Heart left ventricle (tissue), 13 donors: ENCODE measurements at regions not wholly inside any gene's neighbourhood (a gene's known extent, or its start where the extent isn't known, plus 50 kb on each side); places are given as distances from the start of the nearest gene placed in this dataset.

Experiments
- CTCF ChIP-seq, 12 donors: fragments of 200-600 bp; sonication (generic) in 4 of 12; IDR thresholded peaks; one replicate each; pipeline versions ENCODE4 v1.5.0 to v1.8.0; 2018 to 2022; ENCODE audit warnings: antibody characterized with exemption in 12 of 12, mild to moderate bottlenecking in 5 of 12
- POLR2A ChIP-seq, 2 donors: fragments of 450-650 bp; IDR thresholded peaks; one replicate each; pipeline ENCODE4 v1.6.1; 2017; ENCODE audit warnings: antibody characterized with exemption in 2 of 2, mild to moderate bottlenecking in 2 of 2, moderate library complexity in 2 of 2
- donor health status: ischemic (EF 13 %, LVEDD 7.1; RV severe dilation, severe dysfunction).
- donor health status: DM: no; HTN: yes; CAD: no.
- donor health status: DM: no; HTN: no; CAD: no.
- donor health status: ischemic (EF 25% LVEDD 6.9; RV normal size, moderate dysfunction).
- donor health status: ischemic (EF 25% LVEDD 5.7; RV mildly dilated, moderate dysfunction).
- donor health status: ischemic (EF 35%, LVEDD 5.7; RV mildly dilated, moderate dysfunction).
- donor health status: nonischemic (EF 11% LVEDD 7.7; RV severe dilation, severe dysfunction).
- donor health status: DM: yes; HTN: yes; CAD: no.
- donor health status: PGD.
- donor health status: ischemic (EF 29% LVEDD 5.4; RV normal size, mild dysfunction).
- donor health status: nonischemic (EF 23%, LVEDD 6.1; RV moderate dilation, normal function).

DNA sequence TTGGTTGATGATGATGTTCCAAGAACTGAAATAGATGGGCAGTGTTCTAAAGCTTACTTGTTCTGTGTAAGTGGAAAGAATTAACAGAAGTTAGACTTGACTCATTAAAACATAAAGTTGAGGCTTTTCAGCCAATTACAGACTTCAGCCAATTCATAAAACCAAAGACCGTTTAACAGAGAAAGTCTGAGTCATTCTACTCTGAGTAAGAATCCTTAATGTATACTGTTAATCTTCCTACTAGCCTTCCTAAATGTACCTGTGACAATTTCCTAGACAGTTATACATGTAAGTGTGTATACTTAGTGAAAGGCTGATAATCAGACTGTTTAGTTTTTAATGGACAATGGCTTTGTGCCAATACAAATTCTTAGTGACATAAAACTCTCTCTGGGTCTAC, 681.0 kb downstream of the RPL10L start:
- TF ChIP-seq POLR2A (IDR thresholded peaks at IDR 0.05), result no peak
- TF ChIP-seq CTCF (IDR thresholded peaks at IDR 0.05), result no peak
